NB4 (cell line): ENCODE measurements at regions not wholly inside any gene's neighbourhood (a gene's known extent, or its start where the extent isn't known, plus 50 kb on each side); places are given as distances from the start of the nearest gene placed in this dataset.

Source experiments
- POLR2A ChIP-seq: IDR thresholded peaks from 2 replicates; pipeline ENCODE4 v1.6.1; 2011; ENCODE audit warnings: mild to moderate bottlenecking; ENCODE audit not compliant: insufficient read length; ENCODE audit errors: extremely low read depth
- TF ChIP-seq, protein P1 (sequence below): IDR thresholded peaks from 2 replicates; pipeline ENCODE4 v1.6.1; 2011; ENCODE audit warnings: low read depth, low read length

DNA sequence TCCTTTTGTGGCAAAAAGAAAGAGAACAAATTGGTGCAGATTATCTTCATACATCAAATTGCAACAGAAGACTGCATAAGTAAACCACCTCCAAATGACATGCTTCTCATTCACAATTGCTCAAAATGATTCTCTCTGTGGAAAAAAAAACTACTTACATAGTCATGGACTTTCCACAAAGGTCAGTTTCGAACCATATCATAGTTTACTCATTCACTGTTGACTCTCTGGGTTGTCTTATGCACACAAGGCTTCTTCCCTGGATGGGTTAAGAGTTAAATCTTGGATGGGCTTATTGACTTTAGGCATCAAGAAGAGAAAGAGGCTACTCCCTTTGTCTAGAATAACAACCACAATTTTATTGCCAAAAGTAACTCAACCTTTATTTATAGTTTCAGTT lies 91.3 kb upstream of the RAB27B start:
- no peak for TF ChIP-seq POLR2A
- TF ChIP-seq, protein P1, sequence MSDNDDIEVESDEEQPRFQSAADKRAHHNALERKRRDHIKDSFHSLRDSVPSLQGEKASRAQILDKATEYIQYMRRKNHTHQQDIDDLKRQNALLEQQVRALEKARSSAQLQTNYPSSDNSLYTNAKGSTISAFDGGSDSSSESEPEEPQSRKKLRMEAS, result no peak
